ENCODE measurements at regions not wholly inside any gene's neighbourhood (a gene's known extent, or its start where the extent isn't known, plus 50 kb on each side); places are given as distances from the start of the nearest gene placed in this dataset.

DNA sequence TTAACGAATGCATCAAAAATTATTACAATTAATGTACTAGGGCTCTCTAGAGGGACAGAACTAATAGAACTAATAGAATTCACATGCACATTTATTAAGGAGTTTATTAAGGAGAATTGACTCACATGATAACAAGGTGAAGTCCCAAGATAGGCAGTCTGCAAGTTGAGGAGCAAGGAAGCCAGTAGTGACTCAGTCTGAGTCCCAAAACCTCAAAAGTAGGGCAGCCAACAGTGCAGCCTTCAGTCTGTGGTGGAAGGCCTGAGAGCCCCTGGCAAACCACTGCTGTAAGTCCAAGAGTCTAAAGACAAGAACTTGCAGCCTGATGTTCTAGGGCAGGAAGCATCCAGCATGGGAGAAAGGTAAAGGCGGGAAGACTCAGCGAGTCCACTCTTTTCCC lies 633.8 kb downstream of the SEMA5A start:
- no peak overlapping the region for H3K9ac ChIP-seq (ENCODE audit: low read length)
- H3K79me2 ChIP-seq (ENCODE audit: low read length): no peaks in the 10 kb centered on the region
- H4K20me1 ChIP-seq (ENCODE audit: insufficient read depth, low read length): no peaks in the 10 kb centered on the region
- no peaks in the 10 kb centered on the region for H3K36me3 ChIP-seq (replicated peaks; ENCODE audit: low read depth, low read length)
- no peaks in the 10 kb centered on the region for H3K4me1 ChIP-seq (ENCODE audit: low read length)
- H3K27ac ChIP-seq (ENCODE audit: low read length): no peak overlapping the region
- no peaks in the 10 kb centered on the region for H3K9me3 ChIP-seq (ENCODE audit: insufficient read depth, low read length)
- TF ChIP-seq EZH2phosphoT487 (IDR thresholded peaks at IDR 0.05; ENCODE audit: low read depth) (no peak), CTCF (IDR thresholded peaks at IDR 0.05; ENCODE audit: low read depth, low read length) (no peak)
- H3K4me2 ChIP-seq (ENCODE audit: low read length): no peak overlapping the region
- H3K4me3 ChIP-seq (ENCODE audit: low read length): no peak overlapping the region
- no peak overlapping the region for H2AFZ ChIP-seq (ENCODE audit: low read depth, low read length)
- H3K27me3 ChIP-seq (ENCODE audit: low read depth, low read length): no peaks in the 10 kb centered on the region

DNA sequence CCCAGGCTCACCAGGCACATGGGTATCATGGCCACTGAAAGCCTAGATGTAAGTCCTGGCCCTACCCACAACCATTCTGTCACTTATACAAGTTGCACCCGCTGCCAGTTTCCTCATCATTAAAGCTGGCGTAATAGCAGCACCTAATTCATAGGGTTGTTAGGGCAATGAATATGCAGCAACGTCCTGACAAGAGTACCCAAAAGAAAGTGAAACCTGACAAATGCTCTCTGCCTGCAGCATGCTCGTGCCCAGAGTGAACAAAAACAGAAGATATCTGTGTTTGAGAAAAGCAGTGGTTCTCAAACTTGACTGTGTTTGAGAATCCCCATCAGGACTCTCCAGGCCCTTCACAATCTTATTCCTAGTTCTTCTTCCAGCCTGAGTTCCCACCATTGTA lies 632.4 kb downstream of the SEMA5A start:
- no peaks in the 10 kb centered on the region for H3K36me3 ChIP-seq (replicated peaks; ENCODE audit: low read depth, low read length)
- no peak overlapping the region for H3K27ac ChIP-seq (ENCODE audit: low read length)
- no peak overlapping the region for H3K9ac ChIP-seq (ENCODE audit: low read length)
- no peak overlapping the region for H3K4me2 ChIP-seq (ENCODE audit: low read length)
- TF ChIP-seq CTCF (IDR thresholded peaks at IDR 0.05; ENCODE audit: low read depth, low read length) (no peak), EZH2phosphoT487 (IDR thresholded peaks at IDR 0.05; ENCODE audit: low read depth) (no peak)
- H3K9me3 ChIP-seq (ENCODE audit: insufficient read depth, low read length): no peaks in the 10 kb centered on the region
- no peaks in the 10 kb centered on the region for H3K79me2 ChIP-seq (ENCODE audit: low read length)
- no peak overlapping the region for H2AFZ ChIP-seq (ENCODE audit: low read depth, low read length)
- no peaks in the 10 kb centered on the region for H3K4me1 ChIP-seq (ENCODE audit: low read length)
- H4K20me1 ChIP-seq (ENCODE audit: insufficient read depth, low read length): no peaks in the 10 kb centered on the region
- H3K27me3 ChIP-seq (ENCODE audit: low read depth, low read length): no peaks in the 10 kb centered on the region
- H3K4me3 ChIP-seq (ENCODE audit: low read length): no peak overlapping the region

- Histone ChIP-seq H3K4me3 (ENCODE audit: low read length) (no peak overlapping the region), H3K27me3 (ENCODE audit: low read depth, low read length) (no peaks in the 10 kb centered on the region), H3K4me1 (ENCODE audit: low read length) (no peaks in the 10 kb centered on the region), H3K4me2 (ENCODE audit: low read length) (no peak overlapping the region), H3K79me2 (ENCODE audit: low read length) (no peaks in the 10 kb centered on the region), H3K27ac (ENCODE audit: low read length) (no peak overlapping the region), H3K9me3 (ENCODE audit: insufficient read depth, low read length) (no peaks in the 10 kb centered on the region), H3K9ac (ENCODE audit: low read length) (no peak overlapping the region), H3K36me3 (replicated peaks; ENCODE audit: low read depth, low read length) (no peaks in the 10 kb centered on the region), H4K20me1 (ENCODE audit: insufficient read depth, low read length) (no peaks in the 10 kb centered on the region), H2AFZ (ENCODE audit: low read depth, low read length) (no peak overlapping the region)
- TF ChIP-seq CTCF (IDR thresholded peaks at IDR 0.05; ENCODE audit: low read depth, low read length) (no peak), EZH2phosphoT487 (IDR thresholded peaks at IDR 0.05; ENCODE audit: low read depth) (no peak)
Measured at GRCh38 chr5:8919096-8919495, 626.8 kb downstream of the SEMA5A start.

- Histone ChIP-seq H2AFZ (ENCODE audit: low read depth, low read length) (no peak overlapping the region), H3K4me1 (ENCODE audit: low read length) (no peaks in the 10 kb centered on the region)
Measured at GRCh38 chr5:8923526-8923925, 622.3 kb downstream of the SEMA5A start.

More at GRCh38 chr5:8923526-8923925, 622.3 kb downstream of the SEMA5A start:
- TF ChIP-seq CTCF (IDR thresholded peaks at IDR 0.05; ENCODE audit: low read depth, low read length): no peak
- TF ChIP-seq EZH2phosphoT487 (IDR thresholded peaks at IDR 0.05; ENCODE audit: low read depth): no peak
- Histone ChIP-seq H3K9me3 (ENCODE audit: insufficient read depth, low read length) (no peaks in the 10 kb centered on the region), H3K9ac (ENCODE audit: low read length) (no peak overlapping the region), H3K79me2 (ENCODE audit: low read length) (no peaks in the 10 kb centered on the region), H3K4me2 (ENCODE audit: low read length) (no peak overlapping the region), H3K27ac (ENCODE audit: low read length) (no peak overlapping the region), H4K20me1 (ENCODE audit: insufficient read depth, low read length) (no peaks in the 10 kb centered on the region), H3K4me3 (ENCODE audit: low read length) (no peak overlapping the region), H3K27me3 (ENCODE audit: low read depth, low read length) (no peaks in the 10 kb centered on the region), H3K36me3 (replicated peaks; ENCODE audit: low read depth, low read length) (no peaks in the 10 kb centered on the region)
